Choroid plexus epithelial cell (primary cell): ENCODE measurements at regions not wholly inside any gene's neighbourhood (a gene's known extent, or its start where the extent isn't known, plus 50 kb on each side); places are given as distances from the start of the nearest gene placed in this dataset.

Source experiments
- DNase-seq: peaks from one replicate; pipeline ENCODE4 v3.0.0-alpha.2; 2010; ENCODE audit warnings: low read depth
- H3K4me3 ChIP-seq: 2 replicates; pipeline ENCODE4 v1.5.1; 2011; ENCODE audit warnings: low read depth, mild to moderate bottlenecking, control low read depth, low read length, moderate library complexity
- TF ChIP-seq, protein P1 (sequence below): conservative IDR thresholded peaks from 2 replicates; pipeline ENCODE4 v1.5.1; 2011; ENCODE audit warnings: low read depth, mild to moderate bottlenecking, control low read depth, inconsistent platforms, low read length, moderate library complexity

GRCh38 chr11:105492010-105492409 lies 117.9 kb upstream of the GRIA4 start:
- DNase-seq, result no peak
- TF ChIP-seq, protein P1, sequence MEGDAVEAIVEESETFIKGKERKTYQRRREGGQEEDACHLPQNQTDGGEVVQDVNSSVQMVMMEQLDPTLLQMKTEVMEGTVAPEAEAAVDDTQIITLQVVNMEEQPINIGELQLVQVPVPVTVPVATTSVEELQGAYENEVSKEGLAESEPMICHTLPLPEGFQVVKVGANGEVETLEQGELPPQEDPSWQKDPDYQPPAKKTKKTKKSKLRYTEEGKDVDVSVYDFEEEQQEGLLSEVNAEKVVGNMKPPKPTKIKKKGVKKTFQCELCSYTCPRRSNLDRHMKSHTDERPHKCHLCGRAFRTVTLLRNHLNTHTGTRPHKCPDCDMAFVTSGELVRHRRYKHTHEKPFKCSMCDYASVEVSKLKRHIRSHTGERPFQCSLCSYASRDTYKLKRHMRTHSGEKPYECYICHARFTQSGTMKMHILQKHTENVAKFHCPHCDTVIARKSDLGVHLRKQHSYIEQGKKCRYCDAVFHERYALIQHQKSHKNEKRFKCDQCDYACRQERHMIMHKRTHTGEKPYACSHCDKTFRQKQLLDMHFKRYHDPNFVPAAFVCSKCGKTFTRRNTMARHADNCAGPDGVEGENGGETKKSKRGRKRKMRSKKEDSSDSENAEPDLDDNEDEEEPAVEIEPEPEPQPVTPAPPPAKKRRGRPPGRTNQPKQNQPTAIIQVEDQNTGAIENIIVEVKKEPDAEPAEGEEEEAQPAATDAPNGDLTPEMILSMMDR, result no peak
- H3K4me3 ChIP-seq, result no peak overlapping the region

DNA sequence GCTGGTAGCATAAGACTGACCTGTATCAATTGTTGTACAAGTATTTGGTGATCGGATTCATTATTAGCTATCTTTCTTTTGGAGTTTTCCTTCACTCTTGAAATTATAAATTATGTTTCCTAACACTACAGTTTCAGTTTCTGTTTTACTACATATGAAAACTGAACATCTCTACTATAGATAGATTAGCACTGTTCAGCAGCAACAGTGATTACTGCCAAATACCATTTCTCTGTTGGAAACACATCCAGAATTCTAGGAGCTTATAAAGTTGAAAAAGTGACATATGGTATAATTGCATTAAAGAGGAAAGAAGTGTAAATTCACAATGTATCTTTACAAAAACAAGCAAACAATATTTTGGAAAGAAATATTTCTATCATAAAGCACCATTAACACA lies 118.5 kb upstream of the GRIA4 start:
- TF ChIP-seq, protein P1, result no peak
- no peak for DNase-seq
- no peak overlapping the region for H3K4me3 ChIP-seq

DNA sequence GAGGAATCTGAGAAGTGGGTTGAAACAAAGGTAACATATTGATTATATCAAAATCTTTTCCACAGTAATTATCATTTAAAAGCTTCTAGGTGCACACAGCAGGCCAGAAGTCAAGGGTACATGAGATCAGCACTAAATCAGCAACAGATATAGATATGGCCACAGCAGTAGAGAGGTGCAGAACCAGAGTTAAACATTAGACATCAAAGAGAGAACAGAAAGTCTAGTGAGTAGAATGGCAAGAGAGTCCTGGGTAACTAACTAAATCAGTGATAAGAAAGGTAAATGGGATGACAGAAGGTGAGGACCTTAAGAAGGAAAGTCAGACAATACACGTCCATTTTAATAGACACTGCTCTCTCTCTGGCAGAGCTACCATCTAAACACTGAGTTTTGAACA lies 119.5 kb upstream of the GRIA4 start:
- H3K4me3 ChIP-seq, result no peak overlapping the region
- no peak for DNase-seq
- TF ChIP-seq, protein P1, result no peak

DNA sequence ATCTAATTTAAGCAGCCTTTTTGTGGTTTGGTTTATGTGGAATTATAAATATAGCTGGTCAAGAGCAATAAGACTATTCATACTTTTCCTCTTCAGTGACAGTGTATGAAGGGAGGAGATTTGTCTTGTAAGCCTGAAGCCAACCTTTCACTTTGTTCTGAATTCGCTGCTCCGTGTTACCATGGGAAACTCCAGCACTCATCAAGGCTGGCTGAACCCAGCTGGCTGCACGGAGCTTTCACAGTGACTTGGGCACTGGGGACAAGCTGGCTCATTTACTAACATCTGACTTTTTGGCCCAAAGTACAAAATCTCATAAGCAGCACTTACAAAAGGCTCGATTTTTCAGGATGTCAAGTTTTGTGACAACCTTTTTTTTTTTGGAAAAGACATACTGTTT lies 120.4 kb upstream of the GRIA4 start:
- H3K4me3 ChIP-seq, result no peak overlapping the region
- TF ChIP-seq, protein P1, result no peak
- peak; percentile 46 for DNase-seq

- DNase-seq, result no peak
Measured at GRCh38 chr11:105486929-105487328, 122.9 kb upstream of the GRIA4 start.

GRCh38 chr11:105469931-105470330 lies 139.9 kb upstream of the GRIA4 start:
- no peak for DNase-seq
- TF ChIP-seq, protein P1, result no peak
- no peak overlapping the region for H3K4me3 ChIP-seq

More at GRCh38 chr11:105486929-105487328, 122.9 kb upstream of the GRIA4 start:
- TF ChIP-seq, protein P1, result no peak
- H3K4me3 ChIP-seq, result no peak overlapping the region

DNA sequence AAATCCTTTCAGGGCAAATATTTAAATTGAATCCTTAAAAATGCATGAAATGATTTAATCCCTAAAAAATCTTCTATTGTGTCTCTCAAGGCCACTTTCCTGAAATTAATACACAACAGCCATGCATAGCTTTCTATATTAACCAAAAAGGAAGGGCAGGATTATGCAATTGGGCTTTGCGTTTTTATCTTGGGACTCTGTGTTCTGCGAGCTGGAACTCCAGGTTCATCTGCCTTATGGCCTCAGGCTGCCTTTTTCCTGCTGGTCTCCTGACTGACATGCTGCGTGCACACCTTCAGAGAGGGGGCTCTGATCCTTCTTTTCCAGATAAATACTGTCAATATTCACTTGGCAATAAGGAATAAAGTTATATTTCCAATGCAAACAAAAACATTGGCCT lies 141.7 kb upstream of the GRIA4 start:
- H3K4me3 ChIP-seq, result no peak overlapping the region
- peak; percentile 41 for DNase-seq
- TF ChIP-seq, protein P1, result no peak
